ENCODE measurements at regions not wholly inside any gene's neighbourhood (a gene's known extent, or its start where the extent isn't known, plus 50 kb on each side); places are given as distances from the start of the nearest gene placed in this dataset.

DNA sequence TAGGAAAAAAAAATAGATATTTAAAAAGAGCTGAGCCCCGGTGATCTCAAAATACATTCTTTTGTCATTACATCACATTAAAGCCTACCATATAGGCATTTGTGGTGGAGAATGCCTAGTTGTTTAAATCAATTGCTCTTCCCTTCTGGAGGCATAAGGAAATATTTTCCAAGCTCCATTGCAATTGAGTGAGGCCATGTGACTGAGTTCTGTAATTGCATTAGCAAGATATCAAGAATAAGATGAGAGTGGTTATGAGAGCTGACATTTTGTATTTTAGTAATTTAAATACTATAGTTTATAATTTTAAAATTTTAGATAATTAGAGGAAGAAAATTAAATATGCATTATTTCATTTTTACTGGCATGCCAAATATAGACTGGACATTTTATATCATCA is 1195.9 kb downstream of the DTWD2 start:
- no CpG with 5 or more reads among the region's 1 CpG for WGBS (ENCODE audit: extremely low coverage, insufficient read length, low lambda C conversion rate)
- H3K36me3 Mint-ChIP-seq (ENCODE audit: insufficient read depth in 1 of 3, low read depth in 3 of 3), result no peaks in the 10 kb centered on the region; a peak in 1 of 7 replicates

More for the DNA sequence above, 1195.9 kb downstream of the DTWD2 start:
- Histone ChIP-seq H3K4me2 (ENCODE audit: insufficient read depth, insufficient read length, low read length) (no peak overlapping the region), H3K9ac (ENCODE audit: extremely low read depth, insufficient read length, low read length) (no peak overlapping the region), H3K27ac (ENCODE audit: insufficient read length, low read depth, low read length) (no peak overlapping the region), H3K9me3 (ENCODE audit: control insufficient read depth, low read depth, low read length) (no peaks in the 10 kb centered on the region), H2BK15ac (ENCODE audit: low read depth, low read length) (no peak overlapping the region), H3K4me1 (ENCODE audit: insufficient read depth, low read length) (no peaks in the 10 kb centered on the region), H3K14ac (ENCODE audit: insufficient read depth, low read length) (no peak overlapping the region), H3K23me2 (ENCODE audit: insufficient read length, low read depth, low read length, poor library complexity, severe bottlenecking) (no peaks in the 10 kb centered on the region), H3K56ac (ENCODE audit: insufficient read length, low read depth, low read length) (no peak overlapping the region), H3K79me1 (ENCODE audit: insufficient read depth, low read depth, low read length, poor library complexity, severe bottlenecking) (no peaks in the 10 kb centered on the region), H2AK5ac (ENCODE audit: insufficient read length, low read length) (no peak overlapping the region), H2BK20ac (ENCODE audit: low read depth, low read length, poor library complexity, severe bottlenecking) (no peak overlapping the region), H4K91ac (ENCODE audit: insufficient read length, low read depth, low read length) (no peak overlapping the region), H4K8ac (replicated peaks; ENCODE audit: insufficient read length, low read depth, low read length) (no peak overlapping the region), H3K18ac (ENCODE audit: insufficient read length, low read depth, low read length) (no peak overlapping the region), H3T11ph (ENCODE audit: low read length) (no peak overlapping the region), H4K20me1 (ENCODE audit: control insufficient read depth, insufficient read depth, insufficient read length) (no peaks in the 10 kb centered on the region), H2BK120ac (ENCODE audit: low read depth, low read length, poor library complexity, severe bottlenecking) (no peak overlapping the region), H2BK12ac (ENCODE audit: insufficient read length, low read depth, low read length) (no peak overlapping the region), H2BK5ac (ENCODE audit: insufficient read length, low read length) (no peak overlapping the region), H3K27me3 (ENCODE audit: insufficient read depth, low read length) (no peaks in the 10 kb centered on the region), H3K79me2 (ENCODE audit: insufficient read depth, low read length) (no peaks in the 10 kb centered on the region), H2AFZ (ENCODE audit: low read length) (no peak overlapping the region), H3K23ac (ENCODE audit: insufficient read length, low read depth, low read length) (no peak overlapping the region), H3K4ac (ENCODE audit: low read depth, low read length) (no peak overlapping the region), H4K5ac (ENCODE audit: insufficient read length, low read depth, low read length) (no peak overlapping the region)
- no peaks in the 10 kb centered on the region for H3K27me3 Mint-ChIP-seq (ENCODE audit: low read depth)
- H3K4me3 Mint-ChIP-seq, result no peak overlapping the region
- H3K4me1 Mint-ChIP-seq, result no peaks in the 10 kb centered on the region
- TF ChIP-seq, protein P1, sequence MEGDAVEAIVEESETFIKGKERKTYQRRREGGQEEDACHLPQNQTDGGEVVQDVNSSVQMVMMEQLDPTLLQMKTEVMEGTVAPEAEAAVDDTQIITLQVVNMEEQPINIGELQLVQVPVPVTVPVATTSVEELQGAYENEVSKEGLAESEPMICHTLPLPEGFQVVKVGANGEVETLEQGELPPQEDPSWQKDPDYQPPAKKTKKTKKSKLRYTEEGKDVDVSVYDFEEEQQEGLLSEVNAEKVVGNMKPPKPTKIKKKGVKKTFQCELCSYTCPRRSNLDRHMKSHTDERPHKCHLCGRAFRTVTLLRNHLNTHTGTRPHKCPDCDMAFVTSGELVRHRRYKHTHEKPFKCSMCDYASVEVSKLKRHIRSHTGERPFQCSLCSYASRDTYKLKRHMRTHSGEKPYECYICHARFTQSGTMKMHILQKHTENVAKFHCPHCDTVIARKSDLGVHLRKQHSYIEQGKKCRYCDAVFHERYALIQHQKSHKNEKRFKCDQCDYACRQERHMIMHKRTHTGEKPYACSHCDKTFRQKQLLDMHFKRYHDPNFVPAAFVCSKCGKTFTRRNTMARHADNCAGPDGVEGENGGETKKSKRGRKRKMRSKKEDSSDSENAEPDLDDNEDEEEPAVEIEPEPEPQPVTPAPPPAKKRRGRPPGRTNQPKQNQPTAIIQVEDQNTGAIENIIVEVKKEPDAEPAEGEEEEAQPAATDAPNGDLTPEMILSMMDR (conservative IDR thresholded peaks at IDR 0.05), result no peak
- H3K9me3 Mint-ChIP-seq, result no peaks in the 10 kb centered on the region
- DNase-seq, result no peak
- H3K27ac Mint-ChIP-seq, result no peak overlapping the region
